Uterus (tissue), 2 donors: ENCODE measurements at regions not wholly inside any gene's neighbourhood (a gene's known extent, or its start where the extent isn't known, plus 50 kb on each side); places are given as distances from the start of the nearest gene placed in this dataset.

ENCODE experiments used
- CTCF ChIP-seq, 4 experiments: fragments of 200-600 bp in 2 of 4; fragments of 450-650 bp in 2 of 4; sonication (generic) in 2 of 4; IDR thresholded peaks; one replicate each; pipeline ENCODE4 v1.5.1; 2016 to 2019; ENCODE audit warnings: antibody characterized with exemption in 4 of 4, mild to moderate bottlenecking in 2 of 4, moderate library complexity in 1 of 4
- POLR2A ChIP-seq, 2 donors: fragments of 450-650 bp; IDR thresholded peaks; one replicate each; pipeline ENCODE4 v1.6.1; 2016; ENCODE audit warnings: antibody characterized with exemption in 2 of 2, mild to moderate bottlenecking in 1 of 2, moderate library complexity in 1 of 2

- TF ChIP-seq CTCF (IDR thresholded peaks at IDR 0.05) (no peak), POLR2A (IDR thresholded peaks at IDR 0.05) (no peak)
Observed at GRCh38 chr16:72266836-72267235, 94.9 kb upstream of the PMFBP1 start.
